ENCODE measurements at regions not wholly inside any gene's neighbourhood (a gene's known extent, or its start where the extent isn't known, plus 50 kb on each side); places are given as distances from the start of the nearest gene placed in this dataset.

DNA sequence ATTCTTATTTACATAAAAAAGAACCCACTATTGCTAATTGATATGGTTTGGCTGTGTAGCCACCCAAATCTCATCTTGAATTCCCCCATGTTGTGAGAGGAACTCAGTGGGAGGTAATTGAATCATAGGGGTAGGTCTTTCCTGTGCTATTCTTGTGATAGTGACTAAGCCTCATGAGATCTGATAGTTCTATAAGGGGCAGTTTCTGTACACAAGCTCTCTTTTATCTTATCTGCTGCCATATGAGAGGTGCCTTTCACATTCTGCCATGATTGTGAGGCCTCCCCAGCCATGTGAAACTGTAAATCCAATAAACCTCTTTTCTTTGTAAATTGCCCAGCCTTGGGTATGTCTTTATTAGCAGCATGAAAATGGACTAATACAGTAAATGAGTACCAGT, 58.2 kb upstream of the PRR16 start:
- no peak for TF ChIP-seq CTCF (conservative IDR thresholded peaks at IDR 0.05)
- no peak for TF ChIP-seq ZFX (IDR thresholded peaks at IDR 0.05)

Data from C4-2B (cell line).